Prostate gland (tissue), 2 donors: ENCODE measurements at regions not wholly inside any gene's neighbourhood (a gene's known extent, or its start where the extent isn't known, plus 50 kb on each side); places are given as distances from the start of the nearest gene placed in this dataset.

Source experiments
- CTCF ChIP-seq, 4 experiments: fragments of 200-600 bp in 2 of 4; fragments of 450-650 bp in 2 of 4; sonication (generic) in 2 of 4; IDR thresholded peaks; 1 replicate in 3 of 4; 2 replicates in 1 of 4; pipeline ENCODE4 v1.5.1; 2016 to 2019; ENCODE audit warnings: antibody characterized with exemption in 4 of 4, mild to moderate bottlenecking in 2 of 4, moderate library complexity in 2 of 4
- POLR2A ChIP-seq: fragments of 450-650 bp; IDR thresholded peaks from one replicate; pipeline ENCODE4 v1.6.1; 2016; ENCODE audit warnings: antibody characterized with exemption, mild to moderate bottlenecking

- TF ChIP-seq CTCF (IDR thresholded peaks at IDR 0.05) (no peak), POLR2A (no peak)
These were observed 123.0 kb upstream of the CPEB4 start for GRCh38 chr5:173765029-173765644.
